Ishikawa (cell line): ENCODE measurements at regions not wholly inside any gene's neighbourhood (a gene's known extent, or its start where the extent isn't known, plus 50 kb on each side); places are given as distances from the start of the nearest gene placed in this dataset.

Experiments
- EP300 ChIP-seq: IDR thresholded peaks from 2 replicates; pipeline ENCODE4 v1.6.1; 2012; ENCODE audit warnings: borderline replicate concordance
- NFIC ChIP-seq: IDR thresholded peaks from 2 replicates; pipeline ENCODE4 v1.6.1; 2012
- RAD21 ChIP-seq: IDR thresholded peaks from 2 replicates; pipeline ENCODE4 v1.6.1; 2012; ENCODE audit warnings: low read depth
- TAF1 ChIP-seq: IDR thresholded peaks from 2 replicates; pipeline ENCODE4 v1.6.1; 2012; ENCODE audit warnings: low read depth, mild to moderate bottlenecking
- TEAD4 ChIP-seq: IDR thresholded peaks from 2 replicates; pipeline ENCODE4 v1.6.1; 2012
- USF1 ChIP-seq: IDR thresholded peaks from 2 replicates; pipeline ENCODE4 v1.6.1; 2012
- YY1 ChIP-seq: IDR thresholded peaks from 2 replicates; pipeline ENCODE4 v1.6.1; 2012; ENCODE audit warnings: low read depth
- TF ChIP-seq, protein P1 (sequence below): IDR thresholded peaks from 2 replicates; pipeline ENCODE4 v1.6.1; 2012; ENCODE audit warnings: low read depth, mild to moderate bottlenecking
- TF ChIP-seq, protein P2 (sequence below): IDR thresholded peaks from 2 replicates; pipeline ENCODE4 v1.6.1; 2012

- TF ChIP-seq NFIC (no peak), YY1 (no peak), TAF1 (no peak), RAD21 (no peak), EP300 (no peak), USF1 (no peak), TEAD4 (no peak)
- TF ChIP-seq, protein P1, sequence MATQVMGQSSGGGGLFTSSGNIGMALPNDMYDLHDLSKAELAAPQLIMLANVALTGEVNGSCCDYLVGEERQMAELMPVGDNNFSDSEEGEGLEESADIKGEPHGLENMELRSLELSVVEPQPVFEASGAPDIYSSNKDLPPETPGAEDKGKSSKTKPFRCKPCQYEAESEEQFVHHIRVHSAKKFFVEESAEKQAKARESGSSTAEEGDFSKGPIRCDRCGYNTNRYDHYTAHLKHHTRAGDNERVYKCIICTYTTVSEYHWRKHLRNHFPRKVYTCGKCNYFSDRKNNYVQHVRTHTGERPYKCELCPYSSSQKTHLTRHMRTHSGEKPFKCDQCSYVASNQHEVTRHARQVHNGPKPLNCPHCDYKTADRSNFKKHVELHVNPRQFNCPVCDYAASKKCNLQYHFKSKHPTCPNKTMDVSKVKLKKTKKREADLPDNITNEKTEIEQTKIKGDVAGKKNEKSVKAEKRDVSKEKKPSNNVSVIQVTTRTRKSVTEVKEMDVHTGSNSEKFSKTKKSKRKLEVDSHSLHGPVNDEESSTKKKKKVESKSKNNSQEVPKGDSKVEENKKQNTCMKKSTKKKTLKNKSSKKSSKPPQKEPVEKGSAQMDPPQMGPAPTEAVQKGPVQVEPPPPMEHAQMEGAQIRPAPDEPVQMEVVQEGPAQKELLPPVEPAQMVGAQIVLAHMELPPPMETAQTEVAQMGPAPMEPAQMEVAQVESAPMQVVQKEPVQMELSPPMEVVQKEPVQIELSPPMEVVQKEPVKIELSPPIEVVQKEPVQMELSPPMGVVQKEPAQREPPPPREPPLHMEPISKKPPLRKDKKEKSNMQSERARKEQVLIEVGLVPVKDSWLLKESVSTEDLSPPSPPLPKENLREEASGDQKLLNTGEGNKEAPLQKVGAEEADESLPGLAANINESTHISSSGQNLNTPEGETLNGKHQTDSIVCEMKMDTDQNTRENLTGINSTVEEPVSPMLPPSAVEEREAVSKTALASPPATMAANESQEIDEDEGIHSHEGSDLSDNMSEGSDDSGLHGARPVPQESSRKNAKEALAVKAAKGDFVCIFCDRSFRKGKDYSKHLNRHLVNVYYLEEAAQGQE = no peak
- TF ChIP-seq, protein P2, sequence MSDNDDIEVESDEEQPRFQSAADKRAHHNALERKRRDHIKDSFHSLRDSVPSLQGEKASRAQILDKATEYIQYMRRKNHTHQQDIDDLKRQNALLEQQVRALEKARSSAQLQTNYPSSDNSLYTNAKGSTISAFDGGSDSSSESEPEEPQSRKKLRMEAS = no peak
Observed at GRCh38 chr7:17659126-17659525, 281.2 kb downstream of the SNX13 start.
